Mammary epithelial cell (primary cell): ENCODE measurements at regions not wholly inside any gene's neighbourhood (a gene's known extent, or its start where the extent isn't known, plus 50 kb on each side); places are given as distances from the start of the nearest gene placed in this dataset.

ENCODE experiments used
- CTCF ChIP-seq, 2 donors: IDR thresholded peaks in 1 of 2; conservative IDR thresholded peaks in 1 of 2; 2 replicates each; pipeline ENCODE4 v1.5.1; 2011 to 2012; ENCODE audit warnings: inconsistent platforms in 2 of 2, low read length in 2 of 2, mild to moderate bottlenecking in 2 of 2, control low read depth in 1 of 2, low read depth in 1 of 2; ENCODE audit not compliant: insufficient read depth in 1 of 2; ENCODE audit errors: extremely low read depth in 1 of 2
- EZH2 ChIP-seq: IDR thresholded peaks from 2 replicates; pipeline ENCODE4 v1.6.1; 2012; ENCODE audit warnings: low read length, inconsistent platforms, borderline replicate concordance

GRCh38 chr2:56583796-56584315, 400.1 kb downstream of the CCDC85A start:
- TF ChIP-seq CTCF (conservative IDR thresholded peaks at IDR 0.05 in 1 of 2, IDR thresholded peaks at IDR 0.05 in 1 of 2; ENCODE audit: extremely low read depth in 1 of 2, insufficient read depth in 1 of 2, low read depth in 1 of 2, low read length in 2 of 2) (no peak), EZH2 (no peak)
